DMS53 treated with DMSO at 0.1 percent for 48 hours (cell line): ENCODE measurements at regions not wholly inside any gene's neighbourhood (a gene's known extent, or its start where the extent isn't known, plus 50 kb on each side); places are given as distances from the start of the nearest gene placed in this dataset.
"Not testable (repeated sequence)": the region's sequence is repeated elsewhere in the genome, so short reads cannot be mapped to it uniquely, and the experiment has no call there.

Experiments used
- DNase-seq: peaks from one replicate; lab custom pipeline; 2025; ENCODE audit not compliant: unreplicated experiment; lab: John Stamatoyannopoulos, UW

GRCh38 chr10:109115179-109115578 lies 808.1 kb downstream of the XPNPEP1 start:
- DNase-seq = no peak

GRCh38 chr10:109114579-109114978 lies 808.7 kb downstream of the XPNPEP1 start:
- DNase-seq = no peak

GRCh38 chr10:109106604-109107003 lies 816.7 kb downstream of the XPNPEP1 start:
- no peak for DNase-seq

- no peak for DNase-seq
Measured at GRCh38 chr10:109105725-109106124, 817.6 kb downstream of the XPNPEP1 start.

- no peak for DNase-seq
Measured at GRCh38 chr10:109104806-109105205, 818.5 kb downstream of the XPNPEP1 start.

- no peak for DNase-seq
Measured at GRCh38 chr10:109103278-109103677, 820.0 kb downstream of the XPNPEP1 start.

GRCh38 chr10:109089779-109090178 lies 833.5 kb downstream of the XPNPEP1 start:
- DNase-seq = no peak

GRCh38 chr10:109071539-109071938 lies 851.8 kb downstream of the XPNPEP1 start:
- DNase-seq = no peak

- no peak for DNase-seq
Measured at GRCh38 chr10:109070492-109070891, 852.8 kb downstream of the XPNPEP1 start.

- DNase-seq = no peak
Measured at GRCh38 chr10:109067031-109067430, 856.3 kb downstream of the XPNPEP1 start.

GRCh38 chr10:109065821-109066220 lies 857.5 kb downstream of the XPNPEP1 start:
- no peak for DNase-seq

- DNase-seq = no peak
Measured at GRCh38 chr10:109062371-109062770, 860.9 kb downstream of the XPNPEP1 start.

- DNase-seq = no peak
Measured at GRCh38 chr10:109055243-109055642, 868.1 kb downstream of the XPNPEP1 start.

- no peak for DNase-seq
Measured at GRCh38 chr10:109047856-109048255, 875.5 kb downstream of the XPNPEP1 start.

- not testable (repeated sequence) for DNase-seq
Measured at GRCh38 chr10:109046427-109046826, 876.9 kb downstream of the XPNPEP1 start.

GRCh38 chr10:109040622-109041021 lies 882.7 kb downstream of the XPNPEP1 start:
- no peak for DNase-seq

GRCh38 chr10:109037978-109038377 lies 885.3 kb downstream of the XPNPEP1 start:
- no peak for DNase-seq

- no peak for DNase-seq
Measured at GRCh38 chr10:109030581-109031210, 892.6 kb downstream of the XPNPEP1 start.

- DNase-seq = no peak
Measured at GRCh38 chr10:109029870-109030269, 893.4 kb downstream of the XPNPEP1 start.

- DNase-seq = no peak
Measured at GRCh38 chr10:109027534-109028185, 895.7 kb downstream of the XPNPEP1 start.

GRCh38 chr10:109025172-109025571 lies 898.1 kb downstream of the XPNPEP1 start:
- DNase-seq = no peak

GRCh38 chr10:109022417-109023049 lies 900.8 kb downstream of the XPNPEP1 start:
- no peak for DNase-seq
